WERI-Rb-1 (cell line): ENCODE measurements at regions not wholly inside any gene's neighbourhood (a gene's known extent, or its start where the extent isn't known, plus 50 kb on each side); places are given as distances from the start of the nearest gene placed in this dataset.

ENCODE experiments used
- DNase-seq: peaks from one replicate; pipeline ENCODE4 v3.0.0-alpha.2; 2020
- H3K27ac ChIP-seq: fragments of 250-450 bp; sonication (Bioruptor Pico); 2 replicates; pipeline ENCODE4 v1.5.1; 2020; ENCODE audit warnings: mild to moderate bottlenecking, moderate library complexity
- H3K27me3 ChIP-seq: fragments of 250-450 bp; sonication (Bioruptor Pico); 2 replicates; pipeline ENCODE4 v1.5.1; 2021; ENCODE audit warnings: mild to moderate bottlenecking, low read depth, moderate library complexity; ENCODE audit not compliant: insufficient read depth, severe bottlenecking
- H3K36me3 ChIP-seq: fragments of 250-450 bp; sonication (Bioruptor Pico); 2 replicates; pipeline ENCODE4 v1.5.1; 2020; ENCODE audit warnings: mild to moderate bottlenecking, moderate library complexity
- H3K4me3 ChIP-seq: 2 replicates; pipeline ENCODE4 v1.5.1; 2011; ENCODE audit warnings: low read depth, mild to moderate bottlenecking, control low read depth, low read length
- H3K9me3 ChIP-seq: fragments of 250-450 bp; sonication (Bioruptor Pico); 2 replicates; pipeline ENCODE4 v1.5.1; 2021; ENCODE audit warnings: mild to moderate bottlenecking, moderate library complexity; ENCODE audit not compliant: severe bottlenecking
- TF ChIP-seq, protein P1 (sequence below): IDR thresholded peaks from 2 replicates; pipeline ENCODE4 v1.5.1; 2011; ENCODE audit warnings: low read depth, mild to moderate bottlenecking, control low read depth, inconsistent platforms, low read length

- Histone ChIP-seq H3K27me3 (no peaks in the 10 kb centered on the region), H3K36me3 (no peaks in the 10 kb centered on the region), H3K9me3 (no peaks in the 10 kb centered on the region), H3K27ac (no peak overlapping the region), H3K4me3 (no peak overlapping the region)
- DNase-seq = no peak
- TF ChIP-seq, protein P1, sequence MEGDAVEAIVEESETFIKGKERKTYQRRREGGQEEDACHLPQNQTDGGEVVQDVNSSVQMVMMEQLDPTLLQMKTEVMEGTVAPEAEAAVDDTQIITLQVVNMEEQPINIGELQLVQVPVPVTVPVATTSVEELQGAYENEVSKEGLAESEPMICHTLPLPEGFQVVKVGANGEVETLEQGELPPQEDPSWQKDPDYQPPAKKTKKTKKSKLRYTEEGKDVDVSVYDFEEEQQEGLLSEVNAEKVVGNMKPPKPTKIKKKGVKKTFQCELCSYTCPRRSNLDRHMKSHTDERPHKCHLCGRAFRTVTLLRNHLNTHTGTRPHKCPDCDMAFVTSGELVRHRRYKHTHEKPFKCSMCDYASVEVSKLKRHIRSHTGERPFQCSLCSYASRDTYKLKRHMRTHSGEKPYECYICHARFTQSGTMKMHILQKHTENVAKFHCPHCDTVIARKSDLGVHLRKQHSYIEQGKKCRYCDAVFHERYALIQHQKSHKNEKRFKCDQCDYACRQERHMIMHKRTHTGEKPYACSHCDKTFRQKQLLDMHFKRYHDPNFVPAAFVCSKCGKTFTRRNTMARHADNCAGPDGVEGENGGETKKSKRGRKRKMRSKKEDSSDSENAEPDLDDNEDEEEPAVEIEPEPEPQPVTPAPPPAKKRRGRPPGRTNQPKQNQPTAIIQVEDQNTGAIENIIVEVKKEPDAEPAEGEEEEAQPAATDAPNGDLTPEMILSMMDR = no peak
Measured at GRCh38 chr6:3986241-3986640, 92.7 kb downstream of the FAM217A start.

- no peaks in the 10 kb centered on the region for H3K36me3 ChIP-seq
- no peak overlapping the region for H3K27ac ChIP-seq
- DNase-seq = no peak
- no peaks in the 10 kb centered on the region for H3K9me3 ChIP-seq
- no peak overlapping the region for H3K4me3 ChIP-seq
- no peaks in the 10 kb centered on the region for H3K27me3 ChIP-seq
- TF ChIP-seq, protein P1 = no peak
Measured at GRCh38 chr6:3987053-3987452, 91.9 kb downstream of the FAM217A start.

GRCh38 chr6:3987576-3987975, 91.4 kb downstream of the FAM217A start:
- Histone ChIP-seq H3K27me3 (no peaks in the 10 kb centered on the region), H3K36me3 (no peaks in the 10 kb centered on the region), H3K9me3 (no peaks in the 10 kb centered on the region), H3K27ac (no peak overlapping the region), H3K4me3 (no peak overlapping the region)
- TF ChIP-seq, protein P1 = no peak
- no peak for DNase-seq

- H3K27me3 ChIP-seq = no peaks in the 10 kb centered on the region
- H3K9me3 ChIP-seq = no peaks in the 10 kb centered on the region
- peak; percentile 93 for DNase-seq
- TF ChIP-seq, protein P1 = peak; percentile 99
- peak overlapping the region; percentile 39 for H3K4me3 ChIP-seq
- H3K36me3 ChIP-seq = no peaks in the 10 kb centered on the region
- peak overlapping the region; percentile 19; the same call in 1 of the 2 replicates for H3K27ac ChIP-seq
Measured at GRCh38 chr6:3990692-3991491, 88.0 kb downstream of the FAM217A start.

DNA sequence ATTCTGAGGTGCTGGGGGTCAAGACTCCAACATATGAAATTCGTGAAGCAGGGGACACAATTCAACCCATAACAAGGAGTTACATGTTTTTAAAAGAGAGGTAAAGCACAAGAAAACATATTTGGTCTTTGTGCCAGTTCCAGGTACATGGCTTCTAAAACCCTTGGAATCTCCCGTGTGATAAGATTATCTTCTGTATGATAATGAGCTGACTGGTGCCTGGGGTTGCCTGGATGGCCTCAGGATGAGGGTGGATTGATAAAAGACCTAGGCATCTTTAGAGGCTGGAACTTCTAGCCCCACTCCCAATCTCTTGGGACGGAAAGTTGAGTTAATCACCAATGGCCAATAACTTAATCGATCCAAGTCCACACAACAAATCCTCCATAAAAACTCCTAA, 87.0 kb downstream of the FAM217A start:
- Histone ChIP-seq H3K4me3 (no peak overlapping the region), H3K36me3 (no peaks in the 10 kb centered on the region), H3K9me3 (no peaks in the 10 kb centered on the region), H3K27me3 (no peaks in the 10 kb centered on the region), H3K27ac (no peak overlapping the region)
- TF ChIP-seq, protein P1 = no peak
- no peak for DNase-seq

- Histone ChIP-seq H3K36me3 (no peaks in the 10 kb centered on the region), H3K4me3 (no peak overlapping the region), H3K27ac (no peak overlapping the region), H3K9me3 (no peaks in the 10 kb centered on the region), H3K27me3 (no peaks in the 10 kb centered on the region)
- DNase-seq = no peak
- TF ChIP-seq, protein P1 = no peak
Measured at GRCh38 chr6:3996349-3996748, 82.6 kb downstream of the FAM217A start.
